Hematopoietic multipotent progenitor cell treated with erythropoietin and hydrocortisone succinate and interleukin-3 and kit ligand, for 8 days (in vitro differentiated cells): ENCODE measurements at regions not wholly inside any gene's neighbourhood (a gene's known extent, or its start where the extent isn't known, plus 50 kb on each side); places are given as distances from the start of the nearest gene placed in this dataset.
"Not testable (repeated sequence)": the region's sequence is repeated elsewhere in the genome, so short reads cannot be mapped to it uniquely, and the experiment has no call there.

Source experiments
- DNase-seq: peaks from one replicate; pipeline ENCODE4 v3.0.0-alpha.2; 2015

DNA sequence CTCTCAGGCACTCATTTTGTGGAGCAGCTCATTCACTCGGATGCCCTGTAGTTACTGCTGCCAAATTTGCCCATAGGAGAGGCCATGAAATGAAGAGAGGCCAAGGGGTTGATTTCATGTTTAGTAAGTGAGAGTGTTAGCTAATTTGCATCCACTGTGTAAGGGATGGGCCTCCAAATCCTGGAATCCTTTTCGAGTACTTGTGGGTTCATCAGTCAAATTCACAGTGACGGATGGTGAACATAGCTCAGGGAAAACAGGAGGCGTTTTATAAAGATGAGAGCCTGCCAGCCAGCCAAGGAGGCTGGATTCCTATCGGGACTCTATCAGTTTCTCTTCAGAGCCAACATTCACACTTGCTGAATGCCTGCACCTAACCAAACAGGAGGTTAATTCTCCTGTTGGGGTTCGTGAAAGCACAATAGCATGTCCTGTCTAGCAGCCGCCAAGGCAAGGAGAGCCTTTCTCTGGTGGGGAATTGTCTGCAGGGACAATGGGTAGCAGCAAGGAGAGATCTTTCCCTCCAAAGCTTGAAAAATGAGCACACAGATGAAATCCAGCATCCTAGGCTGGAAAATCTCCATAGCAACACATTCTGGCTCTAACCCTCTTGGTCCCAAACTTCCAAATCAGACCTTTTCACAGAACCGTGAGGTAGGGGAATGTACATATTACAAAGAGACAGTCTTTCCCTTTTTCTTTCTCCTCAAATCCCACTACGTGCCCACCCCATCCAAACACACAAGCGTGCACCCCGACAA is 231.4 kb upstream of the ECI2 start:
- no peak for DNase-seq

DNA sequence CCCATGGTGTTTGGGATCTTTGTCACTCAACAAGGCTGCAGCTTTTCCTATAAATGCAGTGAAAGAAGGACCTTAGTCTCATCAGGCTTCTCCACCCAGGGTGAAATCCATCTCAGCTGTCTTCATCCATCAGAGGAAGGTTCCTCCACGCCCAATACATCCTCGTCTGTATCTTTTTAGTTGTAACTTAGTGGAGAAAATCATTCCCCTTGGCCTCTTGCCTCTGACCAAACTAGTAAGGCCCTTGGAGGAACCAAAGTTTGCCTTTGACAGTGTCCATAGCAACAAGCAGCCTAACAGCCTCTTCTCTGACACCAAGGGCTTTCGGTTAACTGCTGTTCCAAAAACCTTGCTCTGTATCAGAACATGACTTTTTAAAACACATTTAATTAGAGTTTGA is 230.3 kb upstream of the ECI2 start:
- DNase-seq, result no peak

DNA sequence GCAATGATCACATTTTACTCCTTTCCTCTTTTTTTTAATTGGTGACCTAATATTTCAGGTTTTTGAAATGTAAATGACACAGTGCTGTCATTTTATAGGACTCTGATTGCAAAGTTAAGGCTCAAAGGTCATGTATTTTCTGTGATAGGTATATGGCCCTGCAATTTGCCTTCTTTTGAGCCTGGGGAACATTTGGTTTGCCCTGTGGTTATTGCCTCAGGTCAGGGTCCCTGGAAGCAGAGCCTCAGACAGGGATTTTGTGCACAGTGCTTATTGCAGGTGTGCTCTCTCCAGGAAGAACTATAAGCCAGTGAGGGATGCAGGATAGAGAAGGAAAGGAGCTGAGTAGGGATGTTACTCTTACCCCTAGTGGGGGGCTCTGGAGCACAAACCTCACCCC is 229.3 kb upstream of the ECI2 start:
- DNase-seq, result no peak

DNA sequence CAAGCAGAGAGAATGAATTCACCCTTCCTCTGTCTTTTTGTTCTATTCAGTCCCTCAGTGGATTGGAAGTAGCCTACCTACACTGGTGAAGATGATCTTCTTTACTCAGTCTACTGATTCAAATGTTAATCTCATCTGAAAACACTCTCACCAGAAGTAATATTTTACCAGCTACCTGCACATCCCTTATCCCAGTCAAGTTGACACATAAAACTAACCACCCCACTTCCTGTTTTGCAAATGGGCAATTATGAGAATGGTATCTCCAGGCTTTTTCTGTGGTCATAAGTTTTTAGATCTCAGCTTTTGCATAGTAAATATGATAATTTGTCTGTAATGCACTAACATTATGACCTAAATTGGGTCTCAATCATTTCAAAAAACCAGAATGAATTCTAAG is 228.8 kb upstream of the ECI2 start:
- DNase-seq, result no peak

DNA sequence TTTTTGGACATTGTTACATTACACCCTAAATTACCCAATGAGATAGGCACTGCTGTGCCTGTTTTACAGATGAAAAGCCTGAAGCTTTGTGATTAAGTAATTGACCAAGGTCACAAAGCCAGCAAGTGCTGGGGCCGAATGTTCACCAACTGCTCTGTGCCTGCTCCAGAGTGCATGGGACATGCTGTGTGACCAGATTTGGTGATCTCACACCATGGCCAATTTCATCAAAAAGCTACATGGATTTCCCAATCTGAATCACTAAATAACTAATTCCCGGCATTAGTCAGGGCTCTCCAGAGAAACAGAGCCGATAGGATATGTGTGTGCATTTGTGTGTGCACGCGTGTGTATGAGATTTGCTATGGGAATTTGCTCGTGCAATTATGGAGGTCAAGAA is 228.3 kb upstream of the ECI2 start:
- no peak for DNase-seq

DNA sequence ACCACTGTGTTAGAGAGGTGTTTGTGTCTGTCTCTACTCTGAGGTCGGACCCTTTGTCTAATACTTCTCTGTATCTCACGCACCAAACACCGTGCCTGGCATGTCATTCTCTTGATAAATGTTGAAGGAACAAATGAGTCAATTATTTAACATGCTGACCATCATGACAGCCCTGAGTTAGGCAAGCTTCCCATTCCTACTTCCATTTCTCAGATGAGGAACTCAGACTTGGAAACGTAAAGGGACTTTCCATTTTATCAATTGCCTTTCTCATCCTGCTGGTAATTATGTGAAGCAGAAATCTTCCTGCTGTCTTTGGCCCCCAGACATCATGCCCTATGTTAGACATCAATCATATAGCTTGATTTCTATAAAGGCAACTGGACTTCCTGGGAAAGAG is 227.0 kb upstream of the ECI2 start:
- no peak for DNase-seq

GRCh38 chr6:4360920-4361319 is 225.5 kb upstream of the ECI2 start:
- no peak for DNase-seq

- no peak for DNase-seq
Measured at GRCh38 chr6:4359108-4359730, 223.8 kb upstream of the ECI2 start.

DNA sequence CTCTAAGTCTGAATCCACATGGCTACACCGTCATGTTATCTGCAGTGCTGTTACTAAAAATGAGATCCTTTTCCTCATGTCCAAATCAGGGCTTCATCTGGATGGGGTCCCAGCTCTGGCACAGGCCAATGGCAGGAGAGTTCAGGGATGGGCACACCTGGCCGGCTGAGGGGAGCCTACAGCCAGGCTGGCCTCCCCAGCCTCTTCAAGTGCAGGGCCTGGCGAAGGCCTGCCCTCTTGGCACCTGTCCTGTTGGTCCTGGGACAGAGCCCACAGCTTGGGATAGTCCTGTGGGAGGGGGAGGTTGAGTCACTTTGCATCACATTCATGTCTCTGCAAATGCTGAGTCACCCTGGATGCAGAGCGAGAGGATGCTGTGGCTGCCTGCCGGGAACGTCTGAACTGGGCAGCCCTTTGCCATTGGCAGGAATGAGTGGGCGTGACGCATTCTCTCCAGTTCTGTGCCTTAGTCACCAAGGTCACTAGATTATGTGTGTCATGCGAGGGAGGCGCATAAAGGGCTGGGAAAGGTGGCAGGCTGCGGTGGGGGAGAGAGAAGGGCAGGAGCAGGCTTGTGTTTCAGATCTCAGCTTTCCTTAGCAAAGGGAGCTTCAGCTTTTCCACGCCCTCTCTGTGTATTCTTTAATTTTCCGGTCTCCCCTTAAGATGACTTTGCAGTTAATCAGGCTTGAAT is 223.2 kb upstream of the ECI2 start:
- DNase-seq, result peak; percentile 4

DNA sequence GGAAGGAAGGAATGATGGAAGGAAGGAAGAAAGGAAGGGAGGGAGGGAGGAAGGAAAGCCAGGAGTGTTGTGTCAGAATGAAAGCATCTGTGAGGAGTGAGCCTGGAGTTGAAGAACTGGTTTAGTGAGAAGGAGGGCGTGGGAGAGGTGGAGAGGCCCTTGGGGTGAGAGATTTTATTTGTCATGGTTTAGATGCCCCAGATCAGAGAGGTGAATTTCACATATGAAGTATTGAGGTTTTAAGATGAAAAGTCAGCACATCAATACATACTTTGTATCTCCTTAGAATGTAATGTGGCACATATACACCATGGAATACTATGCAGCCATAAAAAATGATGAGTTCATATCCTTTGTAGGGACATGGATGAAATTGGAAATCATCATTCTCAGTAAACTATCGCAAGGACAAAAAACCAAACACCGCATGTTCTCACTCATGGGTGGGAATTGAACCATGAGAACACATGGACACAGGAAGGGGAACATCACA is 222.3 kb upstream of the ECI2 start:
- not testable (repeated sequence) for DNase-seq

DNA sequence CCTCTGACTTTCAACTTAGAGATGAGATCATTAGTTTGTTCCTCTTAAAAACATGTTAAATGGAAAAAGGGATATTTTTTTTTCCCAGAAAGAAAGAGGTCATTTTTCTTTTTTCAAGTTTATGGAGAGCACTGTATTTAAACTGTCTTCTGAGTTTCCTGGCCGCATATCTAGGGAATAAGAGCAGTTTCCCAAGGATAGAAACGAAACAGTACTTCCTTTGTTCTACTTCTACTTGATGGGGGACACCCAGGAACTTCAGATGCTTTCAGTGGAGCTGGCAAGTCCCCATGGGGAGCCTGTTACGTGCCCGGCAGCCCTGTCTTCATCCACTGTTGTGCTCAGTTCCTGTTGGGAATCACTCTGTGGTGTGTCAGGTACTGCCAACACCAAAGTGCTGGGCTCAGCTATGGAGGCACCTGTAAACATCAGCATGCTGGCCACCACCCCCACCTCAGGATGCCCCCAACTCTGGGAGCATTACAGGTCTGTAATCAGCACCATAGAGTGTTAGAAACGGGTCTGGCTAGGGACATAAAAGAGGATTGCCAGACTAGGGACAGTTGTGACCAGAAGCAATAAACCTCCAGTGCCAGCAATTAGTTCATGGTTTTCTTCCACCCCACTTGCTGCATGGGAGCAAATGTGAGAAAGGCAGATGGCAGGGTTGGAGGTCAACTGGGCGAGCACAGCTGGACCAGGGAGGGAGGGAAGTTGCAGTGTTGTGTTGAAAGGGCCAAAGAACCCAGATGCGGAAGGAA is 221.7 kb upstream of the ECI2 start:
- DNase-seq, result no peak

GRCh38 chr6:4355241-4355640 is 219.9 kb upstream of the ECI2 start:
- DNase-seq, result no peak

DNA sequence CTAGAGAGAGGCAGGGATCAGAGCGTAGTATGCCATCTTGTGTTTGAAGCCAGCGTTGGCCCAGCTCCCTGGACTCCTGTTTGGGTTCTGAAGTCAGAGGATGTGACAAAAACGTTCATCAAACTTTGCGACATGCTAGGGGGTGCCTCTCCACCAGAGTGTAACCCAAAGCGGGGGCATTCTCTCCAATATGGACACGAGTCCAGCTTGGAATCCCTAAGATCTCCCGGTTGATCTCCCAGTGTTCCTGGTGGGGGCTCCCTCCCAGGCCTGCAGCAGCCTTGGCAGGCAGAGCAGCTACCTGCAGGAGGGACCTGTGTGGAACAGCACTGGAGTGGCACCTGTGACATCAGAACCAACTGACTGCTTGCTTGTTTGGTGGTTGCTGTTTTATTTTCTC is 218.8 kb upstream of the ECI2 start:
- DNase-seq, result no peak

DNA sequence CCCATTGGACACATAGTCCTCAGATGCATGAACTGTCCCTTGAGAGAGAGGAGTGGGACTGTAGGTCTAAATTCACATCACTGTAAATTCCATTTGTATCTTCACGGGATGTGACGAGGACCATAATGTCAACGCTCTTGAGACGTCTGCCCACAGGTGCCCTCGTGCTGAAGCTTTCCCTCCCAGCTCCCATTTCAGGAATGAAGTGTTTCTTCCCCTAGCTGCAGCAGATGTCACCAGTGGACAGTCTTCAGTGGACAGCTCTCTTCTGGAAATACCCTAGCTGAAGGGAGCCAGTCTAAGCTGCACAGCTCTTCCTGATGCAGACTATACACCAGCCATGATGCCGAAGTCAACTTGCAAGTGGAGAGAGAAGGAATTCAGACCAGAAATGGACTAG is 217.4 kb upstream of the ECI2 start:
- DNase-seq, result no peak

DNA sequence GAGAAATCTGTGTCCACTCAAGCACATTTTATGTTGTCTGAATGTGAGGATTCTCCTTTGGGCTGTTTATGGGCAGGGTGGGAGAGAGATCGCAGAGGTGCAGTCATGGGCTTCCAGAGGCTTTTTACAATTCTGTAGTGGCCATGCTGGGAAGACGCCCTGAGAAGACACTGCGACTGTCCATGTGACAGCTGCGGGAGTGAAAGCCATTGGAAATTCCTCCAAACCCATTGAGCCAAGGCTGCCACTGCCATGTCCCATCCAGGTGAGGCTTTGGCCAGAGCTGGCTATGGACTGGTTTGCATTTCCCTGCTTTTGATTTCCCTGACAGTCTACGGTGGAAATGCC is 216.9 kb upstream of the ECI2 start:
- DNase-seq, result no peak

GRCh38 chr6:4351520-4352321 is 216.3 kb upstream of the ECI2 start:
- no peak for DNase-seq

GRCh38 chr6:4350567-4351519 is 215.5 kb upstream of the ECI2 start:
- DNase-seq, result no peak

DNA sequence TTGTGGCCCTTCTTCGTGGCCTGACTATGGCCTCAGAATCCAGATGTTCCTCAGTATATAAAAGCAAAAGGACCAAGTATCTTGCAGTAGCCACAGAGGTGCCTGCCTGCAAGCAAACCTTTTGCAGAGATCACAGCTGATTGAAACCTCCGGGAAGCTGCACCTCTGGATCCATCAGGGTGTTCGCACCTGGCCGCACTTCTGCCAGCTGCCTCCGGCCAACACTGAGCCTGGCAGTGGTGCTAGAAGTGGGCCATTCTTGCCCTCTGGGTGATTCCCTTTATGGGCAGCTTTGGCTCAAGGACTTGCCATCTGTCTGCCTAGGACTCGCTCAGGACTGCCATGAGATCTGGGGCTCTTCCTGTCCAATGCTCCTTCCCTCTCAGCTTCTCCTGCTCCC is 214.6 kb upstream of the ECI2 start:
- DNase-seq, result no peak

GRCh38 chr6:4349323-4349722 is 213.9 kb upstream of the ECI2 start:
- no peak for DNase-seq

- DNase-seq, result no peak
Measured at GRCh38 chr6:4348462-4349112, 213.2 kb upstream of the ECI2 start.

GRCh38 chr6:4347877-4348276 is 212.5 kb upstream of the ECI2 start:
- DNase-seq, result no peak
